Globus pallidus (tissue), 1 donor: ENCODE measurements at regions not wholly inside any gene's neighbourhood (a gene's known extent, or its start where the extent isn't known, plus 50 kb on each side); places are given as distances from the start of the nearest gene placed in this dataset.
"Not testable (repeated sequence)": the region's sequence is repeated elsewhere in the genome, so short reads cannot be mapped to it uniquely, and the experiment has no call there.

Source experiments
- DNase-seq: peaks from one replicate; pipeline ENCODE4 v3.0.0-alpha.2; 2015; ENCODE audit warnings: low spot score

DNA sequence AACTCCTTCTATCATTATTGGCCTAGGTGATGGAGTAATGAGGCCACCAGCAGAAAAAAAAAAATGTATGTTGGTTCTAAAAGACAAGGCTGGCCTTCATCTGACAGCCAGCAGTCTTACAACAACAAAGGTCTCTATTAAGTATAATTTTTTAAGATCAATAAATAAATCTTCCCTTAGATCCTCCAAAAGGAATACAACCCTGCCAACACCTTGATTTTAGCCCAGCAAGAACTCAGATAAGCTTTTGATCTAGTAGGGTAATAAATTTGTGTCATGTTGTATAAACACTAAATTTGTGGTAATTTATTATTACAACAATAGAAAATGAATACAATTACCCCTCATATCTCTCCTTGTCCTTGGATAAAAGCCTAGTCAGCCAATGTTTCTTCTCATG lies 633.2 kb upstream of the FAM174A start:
- DNase-seq = no peak

DNA sequence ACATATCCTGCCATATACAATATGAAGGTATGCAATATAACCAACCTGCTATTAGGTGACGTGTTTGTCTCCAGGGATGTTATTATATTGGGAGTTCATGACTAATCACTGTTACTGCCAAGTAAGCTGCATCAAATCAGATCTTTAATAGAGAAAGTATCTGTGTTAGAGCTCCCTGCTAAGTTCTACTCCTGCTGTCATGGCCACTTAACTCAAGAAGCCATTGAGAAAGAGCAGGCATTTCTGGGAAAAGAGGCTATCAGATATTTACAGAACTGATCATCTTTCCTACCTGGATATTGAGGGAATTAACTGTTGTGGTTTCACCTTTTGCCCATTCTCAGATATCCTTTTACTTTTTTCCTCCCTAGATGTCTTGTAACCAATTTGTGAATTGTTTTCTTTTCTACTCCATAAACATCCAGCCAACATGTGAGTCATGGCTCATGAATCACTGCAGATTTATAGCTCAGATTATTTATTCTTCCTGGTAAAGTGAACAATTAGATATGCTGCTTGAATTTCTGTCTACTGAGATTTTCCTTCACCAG lies 634.8 kb upstream of the FAM174A start:
- no peak for DNase-seq

GRCh38 chr5:99879791-99880511 lies 655.2 kb upstream of the FAM174A start:
- DNase-seq = no peak

DNA sequence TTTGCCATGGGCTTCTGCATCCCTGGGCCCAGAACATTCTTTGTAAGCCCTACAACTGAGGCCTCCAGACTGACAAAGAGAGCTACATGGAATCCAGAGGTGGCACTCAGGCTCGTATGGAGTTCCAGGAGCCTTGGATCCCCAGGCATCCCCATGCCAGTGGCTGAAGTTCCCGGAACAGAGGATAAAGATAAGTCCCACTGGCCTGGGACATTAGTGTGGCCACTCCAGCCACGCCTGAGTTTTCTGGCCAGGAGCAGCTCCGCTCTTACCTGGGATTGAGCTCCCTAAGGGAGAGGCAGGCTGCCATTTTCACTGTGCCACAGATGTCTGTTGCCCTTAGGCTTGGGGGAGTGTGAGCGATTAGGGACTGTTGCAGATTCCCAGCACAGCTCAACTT lies 656.3 kb upstream of the FAM174A start:
- no peak for DNase-seq

- no peak for DNase-seq
Measured at GRCh38 chr5:99866740-99867139, 668.4 kb upstream of the FAM174A start.

DNA sequence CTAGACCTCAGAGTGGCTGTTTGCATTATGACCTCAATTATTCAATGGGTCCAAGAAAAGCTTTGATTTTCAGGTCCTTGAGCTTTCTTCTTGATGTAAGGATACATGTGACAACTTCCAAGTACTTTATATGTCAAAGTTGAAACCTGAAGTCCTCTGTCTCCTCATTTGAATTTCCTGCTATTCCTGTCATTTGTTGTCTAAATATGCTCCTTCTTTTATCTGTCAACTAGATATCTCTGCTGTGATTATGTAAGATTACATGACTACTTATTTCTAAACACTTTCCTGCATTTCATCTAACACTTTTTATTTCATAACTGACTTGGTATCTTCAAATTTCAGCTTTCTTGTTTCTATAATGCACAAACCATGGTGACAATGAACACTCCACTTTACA lies 670.0 kb upstream of the FAM174A start:
- no peak for DNase-seq

- no peak for DNase-seq
Measured at GRCh38 chr5:99835791-99836190, 699.4 kb upstream of the FAM174A start.

- DNase-seq = no peak
Measured at GRCh38 chr5:99827136-99827535, 708.0 kb upstream of the FAM174A start.

- no peak for DNase-seq
Measured at GRCh38 chr5:99817796-99818195, 717.4 kb upstream of the FAM174A start.

- DNase-seq = no peak
Measured at GRCh38 chr5:99814321-99815063, 720.7 kb upstream of the FAM174A start.

- DNase-seq = no peak
Measured at GRCh38 chr5:99808657-99809230, 726.4 kb upstream of the FAM174A start.

DNA sequence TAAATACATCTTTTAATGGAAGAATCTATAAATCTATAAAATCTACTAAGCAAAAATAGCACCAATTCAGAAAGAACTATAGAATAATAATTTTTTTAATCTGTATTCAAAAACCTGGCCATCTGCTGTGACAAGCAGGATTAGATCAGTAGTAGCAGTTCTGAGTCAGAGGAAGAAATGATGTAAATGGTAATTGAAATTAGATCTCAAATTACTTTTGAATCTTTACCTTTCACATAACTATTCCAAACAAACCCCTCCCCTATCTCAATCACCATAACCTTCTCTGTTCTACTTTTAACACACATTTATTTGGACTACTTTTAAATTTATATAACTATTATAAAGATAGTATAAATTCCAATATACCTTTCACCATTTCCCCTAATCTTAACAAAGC lies 727.8 kb upstream of the FAM174A start:
- DNase-seq = no peak

DNA sequence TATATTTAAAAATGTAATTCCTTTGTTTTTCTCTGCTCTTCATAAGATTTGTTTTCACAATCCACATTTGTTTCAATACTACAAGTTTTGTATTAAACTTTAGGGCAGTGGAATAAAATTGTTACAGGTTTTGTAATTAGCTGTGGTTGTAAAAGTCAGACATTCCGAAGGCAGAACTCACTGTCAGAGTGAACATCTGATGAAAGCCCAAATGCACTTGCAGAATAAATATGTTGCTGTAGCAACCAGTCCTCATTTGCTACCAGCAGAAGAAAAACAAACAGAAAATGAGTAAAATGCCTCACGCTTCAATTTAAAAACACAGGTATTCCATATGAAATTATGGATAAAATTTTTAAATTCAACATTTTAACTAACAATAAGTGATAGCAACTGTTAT lies 740.1 kb upstream of the FAM174A start:
- no peak for DNase-seq

- no peak for DNase-seq
Measured at GRCh38 chr5:99788482-99788881, 746.7 kb upstream of the FAM174A start.

DNA sequence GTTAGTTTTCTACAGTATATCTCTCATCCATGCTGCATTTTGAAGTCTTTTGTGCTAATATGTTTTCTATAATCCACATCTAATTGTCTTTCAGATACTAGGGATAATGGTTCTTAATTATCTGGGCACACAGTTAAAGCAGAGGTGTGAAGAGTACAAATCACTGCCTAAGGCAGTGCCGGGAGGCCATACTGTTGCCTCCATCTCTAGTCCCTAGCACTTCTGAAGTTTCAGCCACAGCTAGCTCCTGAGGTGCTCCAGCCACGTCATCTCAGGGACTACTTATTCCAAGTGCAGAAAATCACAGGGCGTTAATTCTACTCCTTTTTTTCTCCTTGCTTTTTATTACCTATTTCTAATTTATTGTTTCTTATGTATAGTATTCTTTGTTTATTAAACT lies 760.0 kb upstream of the FAM174A start:
- no peak for DNase-seq

DNA sequence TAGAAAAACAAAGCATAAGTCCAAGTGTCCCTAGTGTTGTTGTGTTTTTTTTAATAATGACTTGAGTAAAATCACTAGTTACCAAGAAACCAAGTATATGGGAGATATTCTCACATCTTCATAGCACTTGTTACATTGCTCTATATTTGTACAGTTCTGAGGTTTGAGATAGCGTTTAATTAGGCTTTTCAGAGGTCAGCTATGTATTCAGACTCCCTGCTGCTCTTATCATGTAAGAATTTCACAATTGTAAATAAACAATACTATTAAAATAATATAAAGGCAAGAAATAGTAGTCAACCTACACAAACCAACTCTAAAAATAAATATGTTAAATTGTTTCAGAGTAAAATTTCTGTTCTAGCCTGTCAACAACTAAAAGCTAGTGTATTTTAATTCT lies 761.9 kb upstream of the FAM174A start:
- DNase-seq = no peak

DNA sequence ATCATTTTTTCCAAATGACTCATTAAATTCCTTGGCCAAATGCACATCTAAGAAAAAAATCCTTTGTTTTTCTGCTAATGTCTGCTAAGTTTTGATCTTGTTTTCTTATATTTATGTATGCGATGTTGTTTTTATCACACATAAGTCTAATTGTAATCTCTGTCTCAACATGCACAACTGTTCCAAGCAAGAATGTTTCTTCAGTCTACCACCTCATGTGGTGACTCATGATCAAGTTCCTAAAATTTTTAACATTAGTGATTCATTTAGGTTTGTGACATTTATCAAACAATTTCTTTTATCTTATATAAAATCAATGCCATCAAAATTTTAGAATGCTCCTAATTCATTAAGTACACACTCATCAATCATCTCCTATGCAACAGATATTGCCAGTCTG lies 763.9 kb upstream of the FAM174A start:
- DNase-seq = no peak

- no peak for DNase-seq
Measured at GRCh38 chr5:99765011-99765410, 770.2 kb upstream of the FAM174A start.

GRCh38 chr5:99763021-99763774 lies 772.0 kb upstream of the FAM174A start:
- no peak for DNase-seq

DNA sequence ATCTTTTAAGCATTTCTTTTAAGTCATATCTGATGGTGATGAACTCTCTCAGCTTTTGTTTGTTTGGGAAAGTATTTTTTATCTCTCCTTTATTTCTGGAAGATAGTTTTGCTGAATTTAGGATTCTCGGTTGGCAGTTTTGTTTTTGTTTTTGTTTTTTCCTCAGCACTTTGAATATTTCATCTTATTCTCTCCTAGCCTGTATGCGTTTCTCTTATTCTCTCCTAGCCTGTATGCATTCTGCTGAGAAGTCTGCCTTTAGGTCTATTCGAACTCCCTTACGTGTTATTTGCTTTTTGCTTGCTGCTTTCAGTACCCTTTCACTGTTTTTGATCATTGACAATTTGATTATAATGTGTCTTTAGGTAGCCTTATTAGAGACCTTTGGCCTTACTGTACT lies 787.8 kb upstream of the FAM174A start:
- DNase-seq = no peak

- not testable (repeated sequence) for DNase-seq
Measured at GRCh38 chr5:99733146-99733545, 802.0 kb upstream of the FAM174A start.

DNA sequence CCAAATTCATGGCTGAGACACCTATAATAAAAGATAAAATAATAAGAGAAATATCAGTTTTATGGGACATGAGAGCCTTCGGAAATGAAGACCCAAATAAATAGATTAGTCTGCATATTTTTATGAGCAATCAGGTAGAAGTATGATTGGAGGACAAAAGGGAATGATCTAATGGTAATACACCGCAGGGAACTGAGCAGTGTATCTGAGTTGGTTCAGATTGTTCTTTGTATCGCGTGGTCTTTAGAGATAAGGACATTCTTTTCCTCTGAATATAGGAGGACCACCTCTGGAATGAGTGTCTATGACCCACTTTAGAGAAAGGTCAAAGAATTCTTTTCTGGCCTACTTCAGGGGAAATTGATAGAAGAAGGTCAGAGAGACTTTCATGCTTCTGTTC lies 801.8 kb upstream of the CHD1 start:
- DNase-seq = not testable (repeated sequence)
